ENCODE measurements at regions not wholly inside any gene's neighbourhood (a gene's known extent, or its start where the extent isn't known, plus 50 kb on each side); places are given as distances from the start of the nearest gene placed in this dataset.

DNA sequence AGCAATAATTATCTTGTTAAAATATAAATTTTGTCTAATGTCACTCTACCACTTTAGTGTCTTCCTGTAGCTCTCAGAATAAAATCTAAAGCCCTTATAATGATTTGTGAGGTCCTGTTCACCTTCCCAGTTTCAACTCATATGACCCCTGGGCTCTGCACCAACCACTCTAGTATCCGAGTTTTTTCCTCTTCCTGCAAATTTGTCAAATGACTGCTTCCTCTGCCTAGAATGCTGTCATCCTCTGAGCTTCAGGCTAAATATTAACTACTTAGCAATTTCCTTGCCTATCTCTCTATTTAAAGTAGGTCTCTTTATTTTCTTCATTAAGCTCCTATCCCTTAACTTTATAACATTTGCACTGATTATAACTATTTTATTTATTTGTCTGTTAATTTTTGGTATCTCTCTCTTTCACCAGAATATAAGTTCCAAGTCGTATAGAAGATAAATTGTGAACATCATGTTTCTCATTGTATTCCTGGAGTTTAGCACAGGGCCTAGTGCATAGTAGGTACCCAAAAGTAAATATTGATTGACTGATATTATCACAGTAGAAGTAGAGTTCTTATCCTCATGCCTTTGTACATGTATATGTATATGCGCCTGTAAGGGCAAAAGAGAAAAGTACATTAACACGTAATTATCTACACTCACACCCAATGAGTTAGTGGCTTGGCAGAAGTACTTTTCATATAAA is 196.0 kb downstream of the BCAT1 start:
- no peak for TF ChIP-seq EP300 (IDR thresholded peaks at IDR 0.05; ENCODE audit: borderline replicate concordance)
- no peak for TF ChIP-seq RAD21 (IDR thresholded peaks at IDR 0.05; ENCODE audit: low read depth)
- TF ChIP-seq, protein P1, sequence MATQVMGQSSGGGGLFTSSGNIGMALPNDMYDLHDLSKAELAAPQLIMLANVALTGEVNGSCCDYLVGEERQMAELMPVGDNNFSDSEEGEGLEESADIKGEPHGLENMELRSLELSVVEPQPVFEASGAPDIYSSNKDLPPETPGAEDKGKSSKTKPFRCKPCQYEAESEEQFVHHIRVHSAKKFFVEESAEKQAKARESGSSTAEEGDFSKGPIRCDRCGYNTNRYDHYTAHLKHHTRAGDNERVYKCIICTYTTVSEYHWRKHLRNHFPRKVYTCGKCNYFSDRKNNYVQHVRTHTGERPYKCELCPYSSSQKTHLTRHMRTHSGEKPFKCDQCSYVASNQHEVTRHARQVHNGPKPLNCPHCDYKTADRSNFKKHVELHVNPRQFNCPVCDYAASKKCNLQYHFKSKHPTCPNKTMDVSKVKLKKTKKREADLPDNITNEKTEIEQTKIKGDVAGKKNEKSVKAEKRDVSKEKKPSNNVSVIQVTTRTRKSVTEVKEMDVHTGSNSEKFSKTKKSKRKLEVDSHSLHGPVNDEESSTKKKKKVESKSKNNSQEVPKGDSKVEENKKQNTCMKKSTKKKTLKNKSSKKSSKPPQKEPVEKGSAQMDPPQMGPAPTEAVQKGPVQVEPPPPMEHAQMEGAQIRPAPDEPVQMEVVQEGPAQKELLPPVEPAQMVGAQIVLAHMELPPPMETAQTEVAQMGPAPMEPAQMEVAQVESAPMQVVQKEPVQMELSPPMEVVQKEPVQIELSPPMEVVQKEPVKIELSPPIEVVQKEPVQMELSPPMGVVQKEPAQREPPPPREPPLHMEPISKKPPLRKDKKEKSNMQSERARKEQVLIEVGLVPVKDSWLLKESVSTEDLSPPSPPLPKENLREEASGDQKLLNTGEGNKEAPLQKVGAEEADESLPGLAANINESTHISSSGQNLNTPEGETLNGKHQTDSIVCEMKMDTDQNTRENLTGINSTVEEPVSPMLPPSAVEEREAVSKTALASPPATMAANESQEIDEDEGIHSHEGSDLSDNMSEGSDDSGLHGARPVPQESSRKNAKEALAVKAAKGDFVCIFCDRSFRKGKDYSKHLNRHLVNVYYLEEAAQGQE (IDR thresholded peaks at IDR 0.05; ENCODE audit: low read depth), result no peak
- no peak for TF ChIP-seq TAF1 (IDR thresholded peaks at IDR 0.05; ENCODE audit: low read depth)
- TF ChIP-seq ZBTB7A (IDR thresholded peaks at IDR 0.05; ENCODE audit: low read depth), result no peak
- no peak for TF ChIP-seq EGR1 (IDR thresholded peaks at IDR 0.05)
- no peak for TF ChIP-seq FOXM1 (IDR thresholded peaks at IDR 0.05; ENCODE audit: borderline replicate concordance, low read depth)
- TF ChIP-seq USF1 (IDR thresholded peaks at IDR 0.05), result no peak
- TF ChIP-seq, protein P2, sequence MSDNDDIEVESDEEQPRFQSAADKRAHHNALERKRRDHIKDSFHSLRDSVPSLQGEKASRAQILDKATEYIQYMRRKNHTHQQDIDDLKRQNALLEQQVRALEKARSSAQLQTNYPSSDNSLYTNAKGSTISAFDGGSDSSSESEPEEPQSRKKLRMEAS (IDR thresholded peaks at IDR 0.05), result no peak
- TF ChIP-seq TCF12 (IDR thresholded peaks at IDR 0.05; ENCODE audit: low read depth), result no peak

DNA sequence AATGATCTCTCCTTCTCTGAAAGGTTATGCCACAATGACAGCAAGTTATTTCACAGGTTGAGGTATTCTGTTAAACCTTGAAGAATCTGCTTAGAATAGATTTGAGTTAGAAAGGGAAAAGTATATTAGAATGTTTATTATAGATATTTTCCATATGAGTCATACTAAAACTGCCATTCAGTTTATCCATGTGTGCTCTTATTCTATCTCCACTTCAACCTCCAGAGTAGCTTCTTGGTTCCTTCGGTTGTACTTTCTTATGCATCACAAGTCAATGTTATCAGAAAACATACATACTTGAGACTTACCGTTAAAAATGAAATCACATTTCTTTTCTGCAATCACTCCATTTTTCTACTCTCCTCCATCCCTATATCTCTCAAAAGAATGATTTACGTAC is 197.7 kb downstream of the BCAT1 start:
- TF ChIP-seq, protein P2 (IDR thresholded peaks at IDR 0.05), result no peak
- TF ChIP-seq TAF1 (IDR thresholded peaks at IDR 0.05; ENCODE audit: low read depth) (no peak), YY1 (IDR thresholded peaks at IDR 0.05; ENCODE audit: low read depth) (no peak), CEBPB (IDR thresholded peaks at IDR 0.05) (no peak), CREB1 (IDR thresholded peaks at IDR 0.05; ENCODE audit: low read depth) (no peak), FOXM1 (IDR thresholded peaks at IDR 0.05; ENCODE audit: borderline replicate concordance, low read depth) (no peak), EGR1 (IDR thresholded peaks at IDR 0.05) (no peak), ZBTB7A (IDR thresholded peaks at IDR 0.05; ENCODE audit: low read depth) (no peak), EP300 (IDR thresholded peaks at IDR 0.05; ENCODE audit: borderline replicate concordance) (no peak)
- TF ChIP-seq, protein P1 (IDR thresholded peaks at IDR 0.05; ENCODE audit: low read depth), result no peak

- TF ChIP-seq YY1 (IDR thresholded peaks at IDR 0.05; ENCODE audit: low read depth) (no peak), TAF1 (IDR thresholded peaks at IDR 0.05; ENCODE audit: low read depth) (no peak), EP300 (IDR thresholded peaks at IDR 0.05; ENCODE audit: borderline replicate concordance) (no peak), TCF12 (IDR thresholded peaks at IDR 0.05; ENCODE audit: low read depth) (no peak), FOXM1 (IDR thresholded peaks at IDR 0.05; ENCODE audit: borderline replicate concordance, low read depth) (no peak), EGR1 (IDR thresholded peaks at IDR 0.05) (no peak), ZBTB7A (IDR thresholded peaks at IDR 0.05; ENCODE audit: low read depth) (no peak), CEBPB (IDR thresholded peaks at IDR 0.05) (no peak), USF1 (IDR thresholded peaks at IDR 0.05) (no peak), TEAD4 (IDR thresholded peaks at IDR 0.05) (no peak), NFIC (IDR thresholded peaks at IDR 0.05) (no peak), CREB1 (IDR thresholded peaks at IDR 0.05; ENCODE audit: low read depth) (no peak), RAD21 (IDR thresholded peaks at IDR 0.05; ENCODE audit: low read depth) (no peak)
- TF ChIP-seq, protein P1 (IDR thresholded peaks at IDR 0.05; ENCODE audit: low read depth), result no peak
- TF ChIP-seq, protein P2 (IDR thresholded peaks at IDR 0.05), result no peak
Observed at GRCh38 chr12:24750263-24750662, 198.6 kb downstream of the BCAT1 start.

DNA sequence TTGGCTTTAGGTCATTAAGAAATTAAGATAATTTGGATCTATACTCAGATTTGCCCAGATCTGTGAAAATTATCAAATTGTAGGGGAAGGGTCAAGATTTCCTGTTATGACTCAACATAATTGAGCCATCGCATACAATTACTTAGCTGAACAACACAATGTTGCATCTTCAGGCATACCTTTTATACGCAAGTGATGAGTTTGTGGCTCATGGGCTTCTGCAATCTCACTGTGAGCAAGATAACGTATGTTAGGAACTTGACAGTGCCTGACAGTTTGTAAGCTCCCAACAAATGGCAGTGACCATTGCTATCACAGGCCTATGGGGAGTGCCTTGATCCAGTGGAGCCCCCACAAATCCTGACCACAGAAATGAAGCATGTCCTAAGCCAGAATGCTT is 199.7 kb downstream of the BCAT1 start:
- no peak for TF ChIP-seq CEBPB (IDR thresholded peaks at IDR 0.05)
- no peak for TF ChIP-seq NFIC (IDR thresholded peaks at IDR 0.05)
- TF ChIP-seq YY1 (IDR thresholded peaks at IDR 0.05; ENCODE audit: low read depth), result no peak
- no peak for TF ChIP-seq TAF1 (IDR thresholded peaks at IDR 0.05; ENCODE audit: low read depth)
- no peak for TF ChIP-seq EGR1 (IDR thresholded peaks at IDR 0.05)
- no peak for TF ChIP-seq RAD21 (IDR thresholded peaks at IDR 0.05; ENCODE audit: low read depth)
- no peak for TF ChIP-seq TEAD4 (IDR thresholded peaks at IDR 0.05)
- TF ChIP-seq USF1 (IDR thresholded peaks at IDR 0.05), result no peak
- TF ChIP-seq, protein P2 (IDR thresholded peaks at IDR 0.05), result no peak
- TF ChIP-seq ZBTB7A (IDR thresholded peaks at IDR 0.05; ENCODE audit: low read depth), result no peak
- TF ChIP-seq FOXM1 (IDR thresholded peaks at IDR 0.05; ENCODE audit: borderline replicate concordance, low read depth), result no peak
- no peak for TF ChIP-seq CREB1 (IDR thresholded peaks at IDR 0.05; ENCODE audit: low read depth)

All from Ishikawa (cell line).